ENCODE measurements at regions not wholly inside any gene's neighbourhood (a gene's known extent, or its start where the extent isn't known, plus 50 kb on each side); places are given as distances from the start of the nearest gene placed in this dataset.

- TF ChIP-seq MGA (IDR thresholded peaks at IDR 0.05) = no peak
- no peak for TF ChIP-seq ELF2 (CRISPR knock-in tag; IDR thresholded peaks at IDR 0.05)
Observed at GRCh38 chr6:78484198-78485064, 382.9 kb upstream of the IRAK1BP1 start (continued).

Data from K562 (cell line).